Trophoblast cell (in vitro differentiated cells and primary cell): ENCODE measurements at regions not wholly inside any gene's neighbourhood (a gene's known extent, or its start where the extent isn't known, plus 50 kb on each side); places are given as distances from the start of the nearest gene placed in this dataset.

ENCODE experiments used
- DNase-seq, 2 donors: peaks; one replicate each; pipeline ENCODE4 v3.0.0-alpha.2; 2016
- H2AFZ ChIP-seq: 2 replicates; pipeline ENCODE4 v1.6.1; 2013; ENCODE audit warnings: low read length, moderate library complexity, mild to moderate bottlenecking; ENCODE audit not compliant: insufficient read depth, poor library complexity
- H2AK5ac ChIP-seq: 2 replicates; pipeline ENCODE4 v1.6.1; 2013; ENCODE audit warnings: mild to moderate bottlenecking, low read length
- H2BK120ac ChIP-seq: 2 replicates; pipeline ENCODE4 v1.6.1; 2013; ENCODE audit warnings: low read length, mild to moderate bottlenecking, moderate library complexity; ENCODE audit not compliant: insufficient read depth, poor library complexity
- H2BK12ac ChIP-seq: 2 replicates; pipeline ENCODE4 v1.6.1; 2013; ENCODE audit warnings: mild to moderate bottlenecking, low read length, moderate library complexity
- H2BK5ac ChIP-seq: 2 replicates; pipeline ENCODE4 v1.6.1; 2013; ENCODE audit warnings: low read length, low read depth, moderate library complexity, mild to moderate bottlenecking; ENCODE audit not compliant: poor library complexity
- H3K14ac ChIP-seq: 2 replicates; pipeline ENCODE4 v1.6.1; 2013; ENCODE audit warnings: mild to moderate bottlenecking, low read length
- H3K18ac ChIP-seq: 2 replicates; pipeline ENCODE4 v1.6.1; 2013; ENCODE audit warnings: mild to moderate bottlenecking, low read length
- H3K23ac ChIP-seq: 2 replicates; pipeline ENCODE4 v1.6.1; 2013; ENCODE audit warnings: low read length
- H3K27ac ChIP-seq: 2 replicates; pipeline ENCODE4 v1.5.1; 2013; ENCODE audit warnings: low read depth, mild to moderate bottlenecking, inconsistent platforms, low read length, moderate library complexity
- H3K27me3 ChIP-seq: 2 replicates; pipeline ENCODE4 v1.6.1; 2013; ENCODE audit warnings: inconsistent platforms, mild to moderate bottlenecking, low read length, moderate library complexity; ENCODE audit not compliant: insufficient read depth
- H3K36me3 ChIP-seq, 2 experiments: 1 replicate in 1 of 2; 2 replicates in 1 of 2; pipeline ENCODE4 v1.6.1; 2013; ENCODE audit warnings: low read length in 2 of 2, mild to moderate bottlenecking in 2 of 2, moderate library complexity in 1 of 2; ENCODE audit not compliant: insufficient read depth in 2 of 2, control insufficient read depth in 1 of 2
- H3K4ac ChIP-seq: 2 replicates; pipeline ENCODE4 v1.6.1; 2013; ENCODE audit warnings: low read depth, mild to moderate bottlenecking, low read length, moderate library complexity
- H3K4me1 ChIP-seq, 2 experiments: 1 replicate in 1 of 2; 2 replicates in 1 of 2; pipeline ENCODE4 v1.6.1; 2013; ENCODE audit warnings: low read length in 2 of 2, mild to moderate bottlenecking in 2 of 2, moderate library complexity in 1 of 2; ENCODE audit not compliant: insufficient read depth in 2 of 2, control insufficient read depth in 1 of 2
- H3K4me2 ChIP-seq: 2 replicates; pipeline ENCODE4 v1.6.1; 2013; ENCODE audit warnings: inconsistent platforms, mild to moderate bottlenecking, low read length, moderate library complexity
- H3K4me3 ChIP-seq: 2 replicates; pipeline ENCODE4 v1.5.1; 2013; ENCODE audit warnings: mild to moderate bottlenecking, low read depth, low read length, inconsistent platforms
- H3K79me1 ChIP-seq: one replicate; pipeline ENCODE4 v1.6.1; 2013; ENCODE audit warnings: low read length
- H3K79me2 ChIP-seq: 2 replicates; pipeline ENCODE4 v1.6.1; 2013; ENCODE audit warnings: low read length, mild to moderate bottlenecking; ENCODE audit not compliant: control insufficient read depth, insufficient read depth, poor library complexity
- H3K9ac ChIP-seq: 2 replicates; pipeline ENCODE4 v1.6.1; 2013; ENCODE audit warnings: mild to moderate bottlenecking, low read length
- H3K9me3 ChIP-seq: 2 replicates; pipeline ENCODE4 v1.6.1; 2013; ENCODE audit warnings: low read depth, mild to moderate bottlenecking, control low read depth, inconsistent platforms, low read length; ENCODE audit not compliant: insufficient read depth
- H4K12ac ChIP-seq: 2 replicates; pipeline ENCODE4 v1.6.1; 2013; ENCODE audit warnings: low read depth, mild to moderate bottlenecking, low read length, moderate library complexity
- H4K8ac ChIP-seq: 2 replicates; pipeline ENCODE4 v1.6.1; 2013; ENCODE audit warnings: low read depth, mild to moderate bottlenecking, low read length, moderate library complexity
- H4K91ac ChIP-seq: one replicate; pipeline ENCODE4 v1.6.1; 2013; ENCODE audit warnings: low read depth, mild to moderate bottlenecking, low read length, moderate library complexity
- WGBS: extraction: QIAGEN DNeasy Blood & Tissue Kit; methylation state at CpG from one replicate; pipeline ENCODE4 v1.1.7; 2013; ENCODE audit warnings: missing lambda C conversion rate; ENCODE audit not compliant: insufficient read length, insufficient coverage; ENCODE audit errors: extremely low coverage; 5-methylcytosine and 5-hydroxymethylcytosine counted together

GRCh38 chr12:75724307-75724927 is 213.0 kb upstream of the KRR1 start:
- Histone ChIP-seq H3K79me2 (no peaks in the 10 kb centered on the region), H3K79me1 (peaks cover 11% of the 10 kb centered on the region), H2AFZ (no peak overlapping the region)

GRCh38 chr12:75722714-75723200 is 211.3 kb upstream of the KRR1 start:
- Histone ChIP-seq H3K79me2 (no peaks in the 10 kb centered on the region), H2BK12ac (no peak overlapping the region), H3K36me3 (no peaks in the 10 kb centered on the region), H3K9me3 (no peaks in the 10 kb centered on the region), H4K8ac (no peak overlapping the region), H3K9ac (no peak overlapping the region), H3K4ac (no peak overlapping the region), H3K18ac (no peak overlapping the region), H2BK5ac (no peak overlapping the region), H3K27me3 (no peaks in the 10 kb centered on the region), H2AK5ac (no peak overlapping the region), H3K4me3 (no peak overlapping the region), H3K23ac (no peak overlapping the region), H3K27ac (no peak overlapping the region), H4K91ac (no peak overlapping the region), H3K79me1 (peaks cover 11% of the 10 kb centered on the region), H3K4me1 (peaks cover 5 to 12% of the 10 kb centered on the region in 2 experiments), H4K12ac (no peak overlapping the region), H2BK120ac (no peak overlapping the region), H2AFZ (no peak overlapping the region), H3K14ac (no peak overlapping the region), H3K4me2 (no peak overlapping the region)
- peak in 1 of 2 donors; percentile 26 for DNase-seq
- WGBS = no CpG with 5 or more reads among the region's 5 CpGs

More at GRCh38 chr12:75724307-75724927, 213.0 kb upstream of the KRR1 start:
- H4K8ac ChIP-seq = no peak overlapping the region
- H3K4me3 ChIP-seq = no peak overlapping the region
- no peak overlapping the region for H3K9ac ChIP-seq
- no peaks in the 10 kb centered on the region for H3K27me3 ChIP-seq
- no peak overlapping the region for H3K18ac ChIP-seq
- H2BK12ac ChIP-seq = no peak overlapping the region
- H3K4me1 ChIP-seq = peaks cover 5 to 12% of the 10 kb centered on the region in 2 experiments
- H3K23ac ChIP-seq = no peak overlapping the region
- H3K4me2 ChIP-seq = no peak overlapping the region
- no peak overlapping the region for H3K4ac ChIP-seq
- no CpG with 5 or more reads among the region's 11 CpGs for WGBS
- no peak overlapping the region for H3K14ac ChIP-seq
- no peak overlapping the region for H2BK120ac ChIP-seq
- no peak overlapping the region for H2AK5ac ChIP-seq
- no peak overlapping the region for H3K27ac ChIP-seq
- H3K9me3 ChIP-seq = no peaks in the 10 kb centered on the region
- H4K91ac ChIP-seq = no peak overlapping the region
- H4K12ac ChIP-seq = no peak overlapping the region
- H3K36me3 ChIP-seq = no peaks in the 10 kb centered on the region
- H2BK5ac ChIP-seq = no peak overlapping the region
- no peak for DNase-seq

- Histone ChIP-seq H4K8ac (no peak overlapping the region), H2BK12ac (peak overlapping the region; percentile 78), H3K18ac (no peak overlapping the region), H4K12ac (no peak overlapping the region), H3K23ac (no peak overlapping the region), H3K27ac (peak overlapping the region; percentile 53), H2BK5ac (no peak overlapping the region), H4K91ac (peak overlapping the region; percentile 54), H3K4me1 (peaks cover 5 to 12% of the 10 kb centered on the region in 2 experiments), H3K79me2 (no peaks in the 10 kb centered on the region), H3K36me3 (no peaks in the 10 kb centered on the region), H3K14ac (peak overlapping the region; percentile 31), H3K9me3 (no peaks in the 10 kb centered on the region), H2BK120ac (peak overlapping the region; percentile 70), H3K79me1 (peaks cover 11% of the 10 kb centered on the region), H3K4me3 (no peak overlapping the region), H3K4ac (no peak overlapping the region), H3K27me3 (no peaks in the 10 kb centered on the region), H3K4me2 (no peak overlapping the region), H2AK5ac (no peak overlapping the region), H2AFZ (no peak overlapping the region), H3K9ac (no peak overlapping the region)
- no CpG with 5 or more reads among the region's 2 CpGs for whole genome bisulfite sequencing
- DNase-seq = no peak
These were observed 210.4 kb upstream of the KRR1 start for GRCh38 chr12:75721796-75722195.

GRCh38 chr12:75720812-75721641 is 209.6 kb upstream of the KRR1 start:
- Histone ChIP-seq H3K36me3 (no peaks in the 10 kb centered on the region), H3K18ac (no peak overlapping the region), H2BK12ac (peak overlapping the region; percentile 77), H3K79me1 (peaks cover 11% of the 10 kb centered on the region), H3K4me3 (no peak overlapping the region), H3K9me3 (no peaks in the 10 kb centered on the region), H3K23ac (no peak overlapping the region), H2BK120ac (peak overlapping the region; percentile 58), H4K12ac (no peak overlapping the region), H3K27me3 (no peaks in the 10 kb centered on the region), H3K79me2 (no peaks in the 10 kb centered on the region), H2BK5ac (peak overlapping the region; percentile 38), H3K27ac (peak overlapping the region; percentile 53), H3K9ac (no peak overlapping the region), H2AK5ac (no peak overlapping the region), H3K14ac (no peak overlapping the region), H2AFZ (no peak overlapping the region), H3K4me1 (peaks cover 5 to 12% of the 10 kb centered on the region in 2 experiments), H3K4me2 (peak overlapping the region; percentile 36), H3K4ac (no peak overlapping the region), H4K91ac (no peak overlapping the region), H4K8ac (no peak overlapping the region)
- no CpG with 5 or more reads among the region's 6 CpGs for WGBS
- peak in 1 of 2 donors; percentile 42 for DNase-seq
